Omental fat pad (tissue), 3 donors: ENCODE measurements at regions not wholly inside any gene's neighbourhood (a gene's known extent, or its start where the extent isn't known, plus 50 kb on each side); places are given as distances from the start of the nearest gene placed in this dataset.

Experiments
- ATAC-seq: fragments of 150-250 bp; one replicate; pipeline ENCODE4 v1.9.1; 2016; ENCODE audit warnings: mild to moderate bottlenecking, moderate library complexity; ENCODE audit not compliant: low FRiP score
- DNase-seq: peaks from one replicate; pipeline ENCODE4 v3.0.0-alpha.2; 2019; ENCODE audit warnings: low spot score
- TF ChIP-seq, protein P1 (sequence below), 3 donors: fragments of 450-650 bp; IDR thresholded peaks; one replicate each; pipeline ENCODE4 v1.5.1; 2016 to 2017; ENCODE audit warnings: antibody characterized with exemption in 3 of 3, mild to moderate bottlenecking in 3 of 3, moderate library complexity in 2 of 3

DNA sequence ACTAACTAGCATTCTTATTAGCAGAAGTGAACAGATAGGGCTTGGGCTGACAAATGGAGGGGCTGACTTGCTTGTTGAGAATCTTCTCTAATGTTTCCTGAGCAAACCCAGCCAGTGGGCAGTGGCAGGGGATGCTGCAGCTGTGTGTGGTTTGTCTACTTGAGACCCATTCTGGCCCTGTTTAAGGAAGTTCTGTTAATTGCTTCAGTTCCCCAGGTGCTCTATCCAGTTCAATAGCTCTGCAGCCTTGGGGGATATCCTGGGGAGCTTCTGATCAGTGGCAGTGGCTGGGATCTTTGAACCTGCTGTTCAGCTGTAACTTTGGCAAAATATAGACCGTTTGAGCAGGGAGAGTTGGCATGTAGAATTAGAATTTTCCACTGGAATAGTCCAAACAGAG is 137.4 kb downstream of the ZNF326 start:
- DNase-seq = no peak
- ATAC-seq = no peak
- TF ChIP-seq, protein P1, sequence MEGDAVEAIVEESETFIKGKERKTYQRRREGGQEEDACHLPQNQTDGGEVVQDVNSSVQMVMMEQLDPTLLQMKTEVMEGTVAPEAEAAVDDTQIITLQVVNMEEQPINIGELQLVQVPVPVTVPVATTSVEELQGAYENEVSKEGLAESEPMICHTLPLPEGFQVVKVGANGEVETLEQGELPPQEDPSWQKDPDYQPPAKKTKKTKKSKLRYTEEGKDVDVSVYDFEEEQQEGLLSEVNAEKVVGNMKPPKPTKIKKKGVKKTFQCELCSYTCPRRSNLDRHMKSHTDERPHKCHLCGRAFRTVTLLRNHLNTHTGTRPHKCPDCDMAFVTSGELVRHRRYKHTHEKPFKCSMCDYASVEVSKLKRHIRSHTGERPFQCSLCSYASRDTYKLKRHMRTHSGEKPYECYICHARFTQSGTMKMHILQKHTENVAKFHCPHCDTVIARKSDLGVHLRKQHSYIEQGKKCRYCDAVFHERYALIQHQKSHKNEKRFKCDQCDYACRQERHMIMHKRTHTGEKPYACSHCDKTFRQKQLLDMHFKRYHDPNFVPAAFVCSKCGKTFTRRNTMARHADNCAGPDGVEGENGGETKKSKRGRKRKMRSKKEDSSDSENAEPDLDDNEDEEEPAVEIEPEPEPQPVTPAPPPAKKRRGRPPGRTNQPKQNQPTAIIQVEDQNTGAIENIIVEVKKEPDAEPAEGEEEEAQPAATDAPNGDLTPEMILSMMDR (IDR thresholded peaks at IDR 0.05) = no peak

GRCh38 chr1:90127288-90127953 is 132.5 kb downstream of the ZNF326 start:
- TF ChIP-seq, protein P1 (IDR thresholded peaks at IDR 0.05) = no peak

DNA sequence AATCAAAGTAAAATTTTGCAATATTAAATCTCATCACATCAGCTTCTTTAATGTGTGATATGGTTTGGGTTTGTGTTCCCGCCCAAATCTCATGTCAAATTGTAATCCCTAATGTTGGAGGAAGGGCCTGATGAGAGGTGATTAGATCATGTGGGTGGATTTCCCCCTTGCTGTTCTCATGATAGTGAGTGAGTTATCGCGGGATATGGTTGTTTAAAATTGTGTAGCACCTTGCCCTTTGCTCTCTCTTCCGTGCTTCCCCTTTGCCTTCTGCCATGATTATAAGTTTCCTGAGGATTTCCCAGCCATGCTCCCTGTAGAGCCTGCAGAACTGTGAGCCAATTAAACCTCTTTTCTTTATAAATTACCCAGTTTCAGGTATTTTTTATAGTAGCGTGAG is 131.9 kb downstream of the ZNF326 start:
- ATAC-seq = no peak

More at GRCh38 chr1:90127288-90127953, 132.5 kb downstream of the ZNF326 start:
- DNase-seq (no peak), ATAC-seq (no peak)

DNA sequence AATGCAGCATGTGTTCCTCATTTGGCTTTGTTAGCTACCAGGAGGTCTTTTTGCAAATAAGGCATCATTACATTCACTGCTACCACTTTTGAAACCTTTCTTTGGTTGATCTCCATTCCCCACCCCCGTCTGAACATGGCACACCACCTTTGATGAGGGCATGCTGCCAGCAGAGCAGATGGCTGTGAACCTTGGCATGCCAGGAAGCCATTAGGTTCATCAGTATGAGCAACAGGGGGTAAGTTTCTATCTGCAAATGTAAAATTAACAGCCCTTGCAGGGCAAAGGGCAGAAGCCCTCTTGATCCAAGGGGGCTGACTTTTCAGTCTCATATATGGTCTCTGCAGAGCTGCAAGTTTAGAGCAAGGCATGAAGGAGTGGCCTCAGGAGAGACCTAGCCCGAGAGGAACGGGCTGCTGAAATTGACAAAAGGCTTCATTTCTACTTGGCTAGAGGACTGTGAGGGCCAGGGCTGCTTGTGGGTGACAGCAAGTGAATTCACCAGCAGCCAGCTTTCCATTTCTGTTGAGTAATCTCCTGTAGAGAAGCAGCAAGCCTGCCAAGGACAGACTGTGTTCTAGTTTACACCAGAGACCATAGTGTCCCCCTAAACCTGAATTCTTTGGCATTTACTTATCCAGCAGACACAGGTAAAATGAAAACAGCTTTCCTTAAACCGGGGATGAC is 127.9 kb downstream of the ZNF326 start:
- TF ChIP-seq, protein P1 (IDR thresholded peaks at IDR 0.05) = no peak
- no peak for ATAC-seq
- no peak for DNase-seq

More for the DNA sequence above, 131.9 kb downstream of the ZNF326 start:
- TF ChIP-seq, protein P1 (IDR thresholded peaks at IDR 0.05) = no peak
- no peak for DNase-seq

GRCh38 chr1:90114521-90115141 is 119.7 kb downstream of the ZNF326 start:
- ATAC-seq (no peak), DNase-seq (no peak)
- TF ChIP-seq, protein P1 (IDR thresholded peaks at IDR 0.05) = no peak

- TF ChIP-seq, protein P1 (IDR thresholded peaks at IDR 0.05) = no peak
- ATAC-seq (no peak), DNase-seq (no peak)
Measured at GRCh38 chr1:90107990-90108389, 113.1 kb downstream of the ZNF326 start.
